ENCODE measurements at regions not wholly inside any gene's neighbourhood (a gene's known extent, or its start where the extent isn't known, plus 50 kb on each side); places are given as distances from the start of the nearest gene placed in this dataset.

DNA sequence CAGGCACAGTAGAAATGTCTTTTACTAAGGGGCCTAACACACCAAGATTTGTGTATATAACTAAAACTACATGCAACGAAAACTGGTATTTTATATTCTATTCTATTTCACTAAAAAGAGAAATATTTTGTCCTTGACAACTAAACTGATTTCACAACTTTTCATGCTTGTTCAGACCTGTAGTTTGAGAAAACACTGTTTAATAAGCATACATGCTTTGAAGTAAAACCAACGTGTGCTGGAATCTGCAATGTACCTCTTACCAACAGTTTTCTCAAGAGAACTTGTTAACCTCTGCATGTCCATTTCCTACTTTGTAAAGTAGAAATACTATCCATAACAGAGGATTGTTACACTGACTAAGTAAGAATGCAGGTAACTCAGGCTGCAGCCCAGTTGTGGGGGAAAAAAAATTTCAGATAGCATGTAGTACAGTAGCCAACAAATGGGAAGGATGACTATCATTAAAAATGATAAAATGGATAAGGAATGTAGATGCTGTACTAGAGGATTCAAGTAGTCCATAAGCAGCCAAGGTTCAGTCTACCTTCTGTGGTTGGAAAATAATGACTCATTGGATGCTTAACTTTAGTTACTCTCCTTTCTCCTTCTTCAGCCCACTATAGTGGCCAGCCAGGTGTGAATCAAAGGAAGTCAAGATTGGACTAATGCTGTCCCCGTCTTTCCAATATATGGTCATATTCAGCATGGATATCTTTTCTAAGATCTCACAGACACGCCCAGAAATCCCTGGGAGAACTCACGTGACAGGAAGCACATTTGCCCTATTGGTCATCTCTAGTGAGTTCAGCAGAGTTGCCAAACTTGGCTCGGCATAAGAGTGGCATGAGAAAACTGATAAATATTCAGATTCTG is 65.2 kb downstream of the HFE start:
- TF ChIP-seq EZH2 (IDR thresholded peaks at IDR 0.05; ENCODE audit: low read depth, unreplicated experiment) = no peak
- TF ChIP-seq, protein P1, sequence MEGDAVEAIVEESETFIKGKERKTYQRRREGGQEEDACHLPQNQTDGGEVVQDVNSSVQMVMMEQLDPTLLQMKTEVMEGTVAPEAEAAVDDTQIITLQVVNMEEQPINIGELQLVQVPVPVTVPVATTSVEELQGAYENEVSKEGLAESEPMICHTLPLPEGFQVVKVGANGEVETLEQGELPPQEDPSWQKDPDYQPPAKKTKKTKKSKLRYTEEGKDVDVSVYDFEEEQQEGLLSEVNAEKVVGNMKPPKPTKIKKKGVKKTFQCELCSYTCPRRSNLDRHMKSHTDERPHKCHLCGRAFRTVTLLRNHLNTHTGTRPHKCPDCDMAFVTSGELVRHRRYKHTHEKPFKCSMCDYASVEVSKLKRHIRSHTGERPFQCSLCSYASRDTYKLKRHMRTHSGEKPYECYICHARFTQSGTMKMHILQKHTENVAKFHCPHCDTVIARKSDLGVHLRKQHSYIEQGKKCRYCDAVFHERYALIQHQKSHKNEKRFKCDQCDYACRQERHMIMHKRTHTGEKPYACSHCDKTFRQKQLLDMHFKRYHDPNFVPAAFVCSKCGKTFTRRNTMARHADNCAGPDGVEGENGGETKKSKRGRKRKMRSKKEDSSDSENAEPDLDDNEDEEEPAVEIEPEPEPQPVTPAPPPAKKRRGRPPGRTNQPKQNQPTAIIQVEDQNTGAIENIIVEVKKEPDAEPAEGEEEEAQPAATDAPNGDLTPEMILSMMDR (conservative IDR thresholded peaks at IDR 0.05; ENCODE audit: low read depth in 2 of 2) = no peak
- TF ChIP-seq, protein P2, sequence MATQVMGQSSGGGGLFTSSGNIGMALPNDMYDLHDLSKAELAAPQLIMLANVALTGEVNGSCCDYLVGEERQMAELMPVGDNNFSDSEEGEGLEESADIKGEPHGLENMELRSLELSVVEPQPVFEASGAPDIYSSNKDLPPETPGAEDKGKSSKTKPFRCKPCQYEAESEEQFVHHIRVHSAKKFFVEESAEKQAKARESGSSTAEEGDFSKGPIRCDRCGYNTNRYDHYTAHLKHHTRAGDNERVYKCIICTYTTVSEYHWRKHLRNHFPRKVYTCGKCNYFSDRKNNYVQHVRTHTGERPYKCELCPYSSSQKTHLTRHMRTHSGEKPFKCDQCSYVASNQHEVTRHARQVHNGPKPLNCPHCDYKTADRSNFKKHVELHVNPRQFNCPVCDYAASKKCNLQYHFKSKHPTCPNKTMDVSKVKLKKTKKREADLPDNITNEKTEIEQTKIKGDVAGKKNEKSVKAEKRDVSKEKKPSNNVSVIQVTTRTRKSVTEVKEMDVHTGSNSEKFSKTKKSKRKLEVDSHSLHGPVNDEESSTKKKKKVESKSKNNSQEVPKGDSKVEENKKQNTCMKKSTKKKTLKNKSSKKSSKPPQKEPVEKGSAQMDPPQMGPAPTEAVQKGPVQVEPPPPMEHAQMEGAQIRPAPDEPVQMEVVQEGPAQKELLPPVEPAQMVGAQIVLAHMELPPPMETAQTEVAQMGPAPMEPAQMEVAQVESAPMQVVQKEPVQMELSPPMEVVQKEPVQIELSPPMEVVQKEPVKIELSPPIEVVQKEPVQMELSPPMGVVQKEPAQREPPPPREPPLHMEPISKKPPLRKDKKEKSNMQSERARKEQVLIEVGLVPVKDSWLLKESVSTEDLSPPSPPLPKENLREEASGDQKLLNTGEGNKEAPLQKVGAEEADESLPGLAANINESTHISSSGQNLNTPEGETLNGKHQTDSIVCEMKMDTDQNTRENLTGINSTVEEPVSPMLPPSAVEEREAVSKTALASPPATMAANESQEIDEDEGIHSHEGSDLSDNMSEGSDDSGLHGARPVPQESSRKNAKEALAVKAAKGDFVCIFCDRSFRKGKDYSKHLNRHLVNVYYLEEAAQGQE (IDR thresholded peaks at IDR 0.05; ENCODE audit: unreplicated experiment) = no peak
- TF ChIP-seq, protein P3, sequence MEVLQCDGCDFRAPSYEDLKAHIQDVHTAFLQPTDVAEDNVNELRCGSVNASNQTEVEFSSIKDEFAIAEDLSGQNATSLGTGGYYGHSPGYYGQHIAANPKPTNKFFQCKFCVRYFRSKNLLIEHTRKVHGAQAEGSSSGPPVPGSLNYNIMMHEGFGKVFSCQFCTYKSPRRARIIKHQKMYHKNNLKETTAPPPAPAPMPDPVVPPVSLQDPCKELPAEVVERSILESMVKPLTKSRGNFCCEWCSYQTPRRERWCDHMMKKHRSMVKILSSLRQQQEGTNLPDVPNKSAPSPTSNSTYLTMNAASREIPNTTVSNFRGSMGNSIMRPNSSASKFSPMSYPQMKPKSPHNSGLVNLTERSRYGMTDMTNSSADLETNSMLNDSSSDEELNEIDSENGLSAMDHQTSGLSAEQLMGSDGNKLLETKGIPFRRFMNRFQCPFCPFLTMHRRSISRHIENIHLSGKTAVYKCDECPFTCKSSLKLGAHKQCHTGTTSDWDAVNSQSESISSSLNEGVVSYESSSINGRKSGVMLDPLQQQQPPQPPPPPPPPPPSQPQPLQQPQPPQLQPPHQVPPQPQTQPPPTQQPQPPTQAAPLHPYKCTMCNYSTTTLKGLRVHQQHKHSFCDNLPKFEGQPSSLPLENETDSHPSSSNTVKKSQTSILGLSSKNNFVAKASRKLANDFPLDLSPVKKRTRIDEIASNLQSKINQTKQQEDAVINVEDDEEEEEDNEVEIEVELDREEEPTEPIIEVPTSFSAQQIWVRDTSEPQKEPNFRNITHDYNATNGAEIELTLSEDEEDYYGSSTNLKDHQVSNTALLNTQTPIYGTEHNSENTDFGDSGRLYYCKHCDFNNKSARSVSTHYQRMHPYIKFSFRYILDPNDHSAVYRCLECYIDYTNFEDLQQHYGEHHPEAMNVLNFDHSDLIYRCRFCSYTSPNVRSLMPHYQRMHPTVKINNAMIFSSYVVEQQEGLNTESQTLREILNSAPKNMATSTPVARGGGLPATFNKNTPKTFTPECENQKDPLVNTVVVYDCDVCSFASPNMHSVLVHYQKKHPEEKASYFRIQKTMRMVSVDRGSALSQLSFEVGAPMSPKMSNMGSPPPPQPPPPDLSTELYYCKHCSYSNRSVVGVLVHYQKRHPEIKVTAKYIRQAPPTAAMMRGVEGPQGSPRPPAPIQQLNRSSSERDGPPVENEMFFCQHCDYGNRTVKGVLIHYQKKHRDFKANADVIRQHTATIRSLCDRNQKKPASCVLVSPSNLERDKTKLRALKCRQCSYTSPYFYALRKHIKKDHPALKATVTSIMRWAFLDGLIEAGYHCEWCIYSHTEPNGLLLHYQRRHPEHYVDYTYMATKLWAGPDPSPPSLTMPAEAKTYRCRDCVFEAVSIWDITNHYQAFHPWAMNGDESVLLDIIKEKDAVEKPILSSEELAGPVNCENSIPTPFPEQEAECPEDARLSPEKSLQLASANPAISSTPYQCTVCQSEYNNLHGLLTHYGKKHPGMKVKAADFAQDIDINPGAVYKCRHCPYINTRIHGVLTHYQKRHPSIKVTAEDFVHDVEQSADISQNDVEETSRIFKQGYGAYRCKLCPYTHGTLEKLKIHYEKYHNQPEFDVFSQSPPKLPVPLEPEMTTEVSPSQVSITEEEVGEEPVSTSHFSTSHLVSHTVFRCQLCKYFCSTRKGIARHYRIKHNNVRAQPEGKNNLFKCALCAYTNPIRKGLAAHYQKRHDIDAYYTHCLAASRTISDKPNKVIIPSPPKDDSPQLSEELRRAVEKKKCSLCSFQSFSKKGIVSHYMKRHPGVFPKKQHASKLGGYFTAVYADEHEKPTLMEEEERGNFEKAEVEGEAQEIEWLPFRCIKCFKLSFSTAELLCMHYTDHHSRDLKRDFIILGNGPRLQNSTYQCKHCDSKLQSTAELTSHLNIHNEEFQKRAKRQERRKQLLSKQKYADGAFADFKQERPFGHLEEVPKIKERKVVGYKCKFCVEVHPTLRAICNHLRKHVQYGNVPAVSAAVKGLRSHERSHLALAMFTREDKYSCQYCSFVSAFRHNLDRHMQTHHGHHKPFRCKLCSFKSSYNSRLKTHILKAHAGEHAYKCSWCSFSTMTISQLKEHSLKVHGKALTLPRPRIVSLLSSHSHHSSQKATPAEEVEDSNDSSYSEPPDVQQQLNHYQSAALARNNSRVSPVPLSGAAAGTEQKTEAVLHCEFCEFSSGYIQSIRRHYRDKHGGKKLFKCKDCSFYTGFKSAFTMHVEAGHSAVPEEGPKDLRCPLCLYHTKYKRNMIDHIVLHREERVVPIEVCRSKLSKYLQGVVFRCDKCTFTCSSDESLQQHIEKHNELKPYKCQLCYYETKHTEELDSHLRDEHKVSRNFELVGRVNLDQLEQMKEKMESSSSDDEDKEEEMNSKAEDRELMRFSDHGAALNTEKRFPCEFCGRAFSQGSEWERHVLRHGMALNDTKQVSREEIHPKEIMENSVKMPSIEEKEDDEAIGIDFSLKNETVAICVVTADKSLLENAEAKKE (CRISPR knock-in tag; IDR thresholded peaks at IDR 0.05) = no peak
- TF ChIP-seq POLR2AphosphoS5 (IDR thresholded peaks at IDR 0.05; ENCODE audit: low read depth) = no peak
- no peak for TF ChIP-seq EZH2phosphoT487 (IDR thresholded peaks at IDR 0.05; ENCODE audit: unreplicated experiment)
- TF ChIP-seq, protein P4, sequence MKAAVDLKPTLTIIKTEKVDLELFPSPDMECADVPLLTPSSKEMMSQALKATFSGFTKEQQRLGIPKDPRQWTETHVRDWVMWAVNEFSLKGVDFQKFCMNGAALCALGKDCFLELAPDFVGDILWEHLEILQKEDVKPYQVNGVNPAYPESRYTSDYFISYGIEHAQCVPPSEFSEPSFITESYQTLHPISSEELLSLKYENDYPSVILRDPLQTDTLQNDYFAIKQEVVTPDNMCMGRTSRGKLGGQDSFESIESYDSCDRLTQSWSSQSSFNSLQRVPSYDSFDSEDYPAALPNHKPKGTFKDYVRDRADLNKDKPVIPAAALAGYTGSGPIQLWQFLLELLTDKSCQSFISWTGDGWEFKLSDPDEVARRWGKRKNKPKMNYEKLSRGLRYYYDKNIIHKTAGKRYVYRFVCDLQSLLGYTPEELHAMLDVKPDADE (IDR thresholded peaks at IDR 0.05) = no peak
- TF ChIP-seq NANOG (IDR thresholded peaks at IDR 0.05; ENCODE audit: borderline replicate concordance) = no peak
- no peak for TF ChIP-seq ZNF114 (CRISPR knock-in tag; IDR thresholded peaks at IDR 0.05)
- TF ChIP-seq JUNB (IDR thresholded peaks at IDR 0.05; ENCODE audit: unreplicated experiment) = no peak
- no peak for TF ChIP-seq CREB1 (CRISPR knock-in tag; IDR thresholded peaks at IDR 0.05; ENCODE audit: low read depth)
